GM21381 (cell line): ENCODE measurements at regions not wholly inside any gene's neighbourhood (a gene's known extent, or its start where the extent isn't known, plus 50 kb on each side); places are given as distances from the start of the nearest gene placed in this dataset.

Source experiments
- ATAC-seq: cut with Tn5 transposase; IDR thresholded peaks from one replicate; pipeline ENCODE4 v1.9.1; 2021; ENCODE audit warnings: mild to moderate bottlenecking, moderate library complexity; ENCODE audit not compliant: unreplicated experiment

DNA sequence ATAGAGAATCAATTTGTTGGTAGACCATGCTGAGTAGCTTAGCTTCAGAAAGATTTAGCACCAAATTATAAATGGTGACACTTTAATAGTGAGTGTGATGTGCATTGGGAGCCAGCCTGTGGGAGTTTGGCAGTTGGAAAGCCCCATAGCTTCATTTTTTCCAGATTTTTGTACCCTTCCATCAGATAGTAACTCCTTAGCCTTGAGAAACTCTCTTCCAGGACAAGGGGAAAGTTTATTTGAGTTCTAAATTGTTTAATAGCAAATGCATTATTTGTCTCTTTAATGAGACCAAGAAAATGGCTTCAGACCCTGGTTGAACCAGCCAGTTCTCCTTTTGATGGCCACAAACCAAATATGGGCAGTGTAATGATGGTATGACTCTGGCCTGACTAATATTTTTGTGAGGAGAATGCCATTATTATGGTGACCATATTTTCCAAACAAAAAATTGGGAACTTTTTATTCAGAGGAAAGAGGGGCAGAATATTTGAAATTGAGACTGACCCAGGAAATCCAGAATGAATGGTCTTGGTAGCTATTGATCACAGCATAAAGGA is 49.8 kb downstream of the PLCE1 start:
- ATAC-seq = no peak

DNA sequence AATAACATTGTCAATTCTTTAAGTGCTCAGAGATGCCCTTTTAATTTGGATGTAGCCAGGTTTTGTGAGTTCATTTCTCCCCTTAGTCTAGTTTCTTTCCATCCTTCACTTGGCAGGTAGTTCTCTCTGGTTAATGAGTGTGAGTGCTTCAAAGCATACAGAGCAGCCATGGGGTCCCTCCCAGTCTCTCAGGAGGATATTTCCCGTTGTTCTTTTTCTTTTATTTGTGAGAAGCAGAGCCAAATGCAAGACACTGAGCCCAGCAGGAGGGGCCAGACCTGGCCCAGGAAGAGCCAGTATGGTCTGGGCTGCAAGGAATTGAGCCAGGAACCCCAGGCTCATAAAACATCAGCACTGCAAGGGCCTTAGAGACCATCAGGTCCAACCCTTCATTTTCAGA is 52.4 kb downstream of the PLCE1 start:
- no peak for ATAC-seq

DNA sequence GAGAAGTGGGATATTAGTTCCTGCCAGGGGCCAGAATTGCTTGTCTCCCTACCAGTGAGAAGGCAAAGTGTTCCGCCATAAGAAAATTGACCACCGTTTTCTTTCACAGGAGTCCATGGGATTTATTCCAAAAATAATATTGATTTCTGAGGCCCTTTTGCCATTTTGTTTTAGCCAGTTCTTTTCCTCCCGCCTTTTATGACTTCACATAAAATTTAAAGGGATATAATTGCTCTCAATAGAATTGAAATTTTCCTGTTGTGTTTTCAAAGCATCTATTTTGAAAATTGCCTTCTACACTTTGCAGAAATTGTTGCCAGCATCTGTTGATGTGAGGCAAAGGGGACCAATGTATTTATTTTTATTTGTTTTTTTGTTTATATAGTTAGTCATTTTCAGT is 53.6 kb downstream of the PLCE1 start:
- ATAC-seq = no peak

DNA sequence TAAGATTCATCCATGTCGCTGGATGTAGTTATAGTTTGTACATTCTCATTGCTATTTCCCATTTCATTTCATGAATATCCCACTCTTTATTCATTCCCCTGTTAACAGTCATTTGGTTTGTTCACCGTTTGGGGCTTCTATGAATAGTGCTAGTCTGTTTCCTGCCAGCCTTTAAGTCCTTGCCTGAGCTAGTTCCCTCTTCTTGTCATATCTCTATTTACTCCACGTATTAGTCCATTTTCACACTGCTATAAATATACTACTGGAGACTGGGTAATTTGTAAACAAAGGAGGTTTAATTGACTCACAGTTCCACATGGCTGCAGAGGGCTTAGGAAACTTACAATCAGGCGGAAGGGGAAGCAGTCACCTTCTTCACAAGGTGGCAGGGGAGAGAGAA is 56.2 kb downstream of the PLCE1 start:
- no peak for ATAC-seq

DNA sequence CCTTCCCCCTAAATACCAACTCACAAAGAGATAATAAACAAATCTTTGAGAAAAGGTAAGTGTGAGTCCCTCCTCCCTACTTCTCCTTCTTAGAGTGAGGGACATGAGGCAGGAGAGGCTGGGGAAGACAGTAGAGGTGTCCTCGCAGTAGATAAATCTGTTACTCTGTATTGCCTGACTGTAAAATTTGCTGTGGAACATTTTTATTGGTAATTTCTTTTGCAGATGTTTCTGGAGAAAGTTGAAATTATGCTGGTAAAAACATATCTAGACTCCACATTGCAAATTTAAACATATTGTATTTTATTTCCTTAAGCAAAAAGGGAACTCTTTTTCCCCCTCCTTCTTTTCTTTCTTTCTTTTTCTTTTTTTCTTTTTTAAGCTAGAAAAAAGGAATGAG is 58.5 kb downstream of the PLCE1 start:
- no peak for ATAC-seq

DNA sequence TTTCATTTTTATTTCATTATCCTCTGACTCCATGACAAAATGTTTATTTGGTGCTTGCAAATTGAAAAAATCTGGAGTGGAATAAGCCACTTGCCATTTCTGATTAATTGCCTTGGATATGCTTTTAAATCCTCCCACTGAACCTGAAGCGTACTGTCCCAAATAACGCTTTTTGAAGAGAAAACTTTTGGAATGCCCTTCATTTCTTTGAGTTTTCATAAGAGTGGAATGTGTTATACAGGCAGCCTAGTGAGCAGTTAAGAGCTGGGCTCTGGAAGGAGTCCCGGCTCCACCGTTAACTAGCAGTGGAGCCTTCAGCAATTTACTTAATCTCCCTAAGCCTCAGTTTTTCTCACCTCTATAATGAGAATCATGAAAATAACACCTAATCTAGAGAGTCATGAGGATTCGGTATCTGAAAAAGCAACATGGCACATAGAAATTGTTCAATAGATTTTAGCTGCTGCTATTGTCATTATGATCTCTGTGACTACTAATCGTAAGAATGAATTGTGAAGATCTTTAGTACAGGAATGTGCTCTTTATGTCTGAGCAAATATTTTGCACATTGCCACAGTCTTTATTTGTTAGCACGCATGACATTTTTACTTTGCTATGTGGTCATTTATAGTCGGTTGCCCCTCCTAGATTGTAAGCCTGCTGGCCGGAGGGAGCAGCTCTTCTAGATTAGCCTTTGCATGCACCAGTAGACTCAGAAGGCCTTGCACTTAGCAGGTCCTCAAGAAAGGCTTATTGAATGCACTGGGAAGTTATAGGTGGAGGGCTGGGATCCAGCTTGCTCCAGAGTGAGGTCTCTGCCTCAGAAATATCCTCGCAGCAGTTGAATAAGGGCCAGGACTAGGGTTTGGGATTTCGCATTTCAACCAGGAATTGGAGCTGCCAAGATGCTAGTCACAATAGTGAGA is 59.4 kb downstream of the PLCE1 start:
- ATAC-seq = no peak

DNA sequence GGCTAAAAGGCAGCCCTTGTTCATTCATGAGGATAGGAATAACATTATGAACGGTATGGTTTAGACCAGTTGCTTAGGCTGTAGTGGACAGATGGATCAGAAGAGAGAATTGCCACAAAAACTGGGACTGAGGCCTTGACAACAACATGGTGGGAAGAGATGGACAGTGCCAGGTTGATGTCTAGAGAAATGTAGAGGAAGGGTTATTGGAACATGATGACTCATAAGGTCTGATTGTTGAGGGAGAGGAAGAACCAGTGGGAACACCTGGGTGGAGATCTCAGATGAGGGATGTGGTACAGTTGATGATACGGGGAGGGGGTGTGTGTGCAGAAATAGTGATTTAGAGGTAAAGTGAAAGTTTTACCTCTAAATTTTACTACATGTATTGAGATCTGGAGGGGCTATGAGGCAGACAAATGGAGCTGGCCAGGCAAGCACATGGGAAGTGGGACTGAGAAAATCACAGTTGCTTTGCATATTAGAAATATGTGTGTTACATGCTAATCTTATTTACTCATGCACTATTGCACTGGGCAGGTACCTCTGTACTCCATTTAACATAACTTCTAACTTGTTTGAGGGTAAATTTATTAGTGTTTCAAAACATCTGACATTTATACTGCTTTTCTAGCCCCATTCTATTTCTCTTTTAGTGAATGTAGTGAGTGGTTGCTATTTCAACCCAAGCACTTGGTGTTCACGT is 65.6 kb downstream of the PLCE1 start:
- no peak for ATAC-seq

DNA sequence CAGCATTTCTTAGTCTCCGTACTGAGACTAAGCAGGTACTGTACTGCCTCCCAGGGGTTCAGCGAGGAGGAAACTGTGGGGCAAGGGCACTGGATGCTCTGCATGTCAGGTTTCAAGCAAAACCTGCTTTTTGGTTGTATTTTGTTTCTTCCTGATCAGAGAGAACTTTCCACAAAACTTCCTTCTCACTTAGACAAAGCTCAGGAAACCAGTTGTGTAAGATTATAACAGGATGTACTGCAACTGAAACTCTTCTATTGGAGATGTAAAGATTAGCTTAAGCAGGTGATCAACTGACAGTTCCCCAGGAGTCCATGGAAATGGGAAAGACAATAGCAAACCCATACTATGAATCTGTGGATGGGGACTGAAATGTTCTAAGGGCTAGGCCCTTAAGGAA is 67.3 kb downstream of the PLCE1 start:
- ATAC-seq = no peak

DNA sequence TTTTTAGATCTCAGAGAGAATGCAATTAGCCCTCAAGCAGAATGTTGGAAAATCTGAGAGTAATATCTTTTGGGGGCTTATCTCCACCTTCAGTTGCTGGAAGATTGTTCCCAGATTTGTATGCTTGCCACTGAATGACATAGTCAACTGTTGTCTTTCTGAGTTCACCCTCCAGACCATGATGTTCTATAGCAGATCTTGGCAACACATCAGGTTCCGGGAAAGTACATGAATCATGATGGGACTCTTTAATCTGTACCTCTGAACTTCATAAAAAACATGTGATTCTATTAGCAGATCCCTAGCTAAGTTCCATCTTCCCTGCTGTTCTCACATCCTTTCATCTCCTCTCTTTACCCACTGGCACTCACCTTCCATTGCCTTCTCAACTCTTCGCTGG is 68.9 kb downstream of the PLCE1 start:
- ATAC-seq = no peak

DNA sequence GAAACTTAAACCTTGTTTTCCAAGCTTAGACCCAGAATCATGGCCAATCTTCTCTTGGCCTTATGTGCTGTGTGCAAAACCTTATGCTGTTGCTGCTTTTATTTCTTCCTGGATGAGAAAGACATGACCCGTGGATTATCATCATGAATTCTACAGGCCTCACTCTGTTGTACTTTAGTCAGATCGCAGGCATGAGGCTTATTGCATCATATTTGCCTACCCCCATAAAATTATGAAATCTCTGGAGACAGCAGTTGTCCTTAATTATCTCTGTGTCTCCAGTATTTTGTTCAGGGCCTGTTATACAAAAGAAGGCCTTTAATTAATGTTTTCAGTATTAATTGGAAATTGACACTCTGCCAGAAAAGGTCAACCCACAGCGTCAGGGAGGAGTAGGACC is 71.6 kb downstream of the PLCE1 start:
- no peak for ATAC-seq

DNA sequence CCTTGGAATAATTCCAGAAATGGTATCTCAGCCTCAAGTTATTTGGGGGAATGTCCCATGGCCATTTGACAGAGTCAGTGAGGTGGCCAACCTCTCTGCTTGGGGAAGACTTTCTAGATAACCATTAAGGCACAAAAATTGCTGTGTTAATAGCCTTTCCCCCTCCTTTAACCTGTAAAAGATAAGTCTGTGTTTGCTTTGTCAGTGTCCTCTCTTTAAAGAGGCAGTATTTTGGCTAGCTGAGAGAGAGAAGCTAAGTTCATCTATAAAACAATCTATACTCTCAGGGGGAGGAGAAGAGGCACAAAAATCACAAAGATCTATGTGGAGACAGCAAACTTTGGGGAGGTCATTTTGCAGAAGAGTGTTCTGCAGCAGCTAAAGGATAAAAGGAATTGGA is 72.1 kb downstream of the PLCE1 start:
- no peak for ATAC-seq

DNA sequence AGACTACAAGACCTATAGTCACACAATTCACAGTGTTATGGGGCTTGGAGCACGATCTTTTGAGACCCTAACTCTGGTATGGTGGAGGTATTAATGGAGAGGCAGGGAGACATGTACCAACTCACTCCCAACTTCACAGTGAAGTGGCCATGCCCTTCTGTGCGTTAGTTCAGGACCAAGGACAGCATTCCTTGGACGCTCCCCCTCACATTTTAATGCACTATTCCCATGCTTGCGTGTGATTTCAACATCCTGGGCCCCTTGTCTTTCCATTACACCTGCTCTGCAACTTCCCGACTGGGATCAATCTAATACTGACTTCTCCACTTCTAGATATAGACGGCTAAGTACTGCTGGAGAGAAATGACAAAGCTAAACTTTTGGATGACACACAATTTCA is 72.7 kb downstream of the PLCE1 start:
- no peak for ATAC-seq

DNA sequence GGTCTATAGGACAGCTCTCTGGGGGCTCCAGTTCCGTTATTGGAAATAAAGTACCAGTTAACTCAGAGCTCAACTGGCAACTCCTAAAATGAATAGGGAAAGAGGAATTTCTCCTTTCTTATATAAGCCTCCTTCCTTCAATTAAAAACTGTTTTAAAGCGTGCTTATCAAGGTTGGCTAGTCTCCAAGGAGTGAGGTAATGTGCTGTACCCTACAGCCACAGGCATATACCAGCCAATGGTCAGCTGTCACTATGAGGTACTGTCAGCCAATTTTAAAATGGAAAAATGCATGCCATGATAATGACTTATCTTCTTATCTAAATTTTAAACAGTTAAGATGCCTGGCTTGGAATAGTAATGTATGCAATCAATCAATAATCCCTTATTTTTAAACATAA is 76.2 kb downstream of the PLCE1 start:
- ATAC-seq = no peak

DNA sequence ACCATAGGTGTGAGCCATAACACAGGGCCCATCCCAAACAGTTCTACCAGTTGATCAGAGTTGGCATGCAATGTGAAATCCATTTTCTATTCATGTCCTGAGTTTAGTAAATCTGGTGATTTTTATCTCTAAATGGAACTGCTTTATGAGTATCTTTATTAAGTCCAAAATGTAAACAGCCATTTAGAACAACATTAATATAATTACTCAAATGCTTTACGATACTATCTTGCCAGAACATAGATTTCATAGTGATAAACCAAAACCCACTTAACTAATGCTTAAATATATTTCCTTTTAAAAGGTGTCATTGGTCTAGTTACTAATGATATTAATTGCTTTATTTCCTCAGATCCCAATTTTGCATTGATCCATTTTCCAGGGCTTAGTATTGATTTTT is 80.7 kb downstream of the PLCE1 start:
- no peak for ATAC-seq

DNA sequence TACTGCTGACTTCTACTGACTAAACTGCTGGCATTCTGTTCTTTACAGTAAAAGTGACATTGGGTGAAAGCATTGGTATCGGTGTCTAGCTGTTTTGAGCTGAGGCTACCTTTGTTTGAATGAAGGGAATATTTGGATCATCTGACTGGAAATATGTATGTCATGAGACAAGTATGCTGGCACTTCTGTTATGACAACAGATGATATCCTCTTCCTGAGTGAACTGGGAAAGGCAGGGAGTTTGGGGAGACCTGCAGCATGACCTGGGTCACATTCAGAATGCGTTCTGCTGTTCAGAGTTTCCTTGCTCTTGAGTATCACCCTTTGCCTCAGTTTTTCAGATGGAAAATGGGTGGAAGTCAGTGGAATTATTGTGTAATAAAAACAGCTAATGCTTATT is 81.8 kb downstream of the PLCE1 start:
- ATAC-seq = no peak

DNA sequence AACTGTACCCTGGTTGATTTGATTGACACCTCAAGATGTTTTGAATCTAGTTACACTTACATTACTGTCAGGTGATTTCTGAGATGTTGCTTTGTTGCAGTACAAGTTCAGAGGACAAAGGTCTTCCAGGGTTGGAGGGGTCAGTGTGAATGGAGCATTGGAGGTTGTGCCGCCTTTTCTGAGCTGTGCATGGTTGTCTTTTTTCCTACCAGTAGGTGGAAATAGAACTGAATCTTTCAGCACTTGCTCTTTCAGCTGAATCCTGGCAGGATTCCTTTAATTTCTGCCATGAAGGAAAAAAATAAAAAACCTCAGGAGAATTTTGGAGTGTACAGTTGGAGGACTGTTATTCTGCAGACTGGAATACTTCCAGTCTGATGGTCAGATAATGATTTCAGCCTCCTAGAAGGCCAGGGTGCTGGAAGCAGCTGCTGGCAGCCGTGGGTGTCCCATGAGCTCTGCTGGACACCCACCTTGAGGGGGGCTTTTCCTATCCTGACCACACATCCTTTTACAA is 82.7 kb downstream of the PLCE1 start:
- no peak for ATAC-seq

DNA sequence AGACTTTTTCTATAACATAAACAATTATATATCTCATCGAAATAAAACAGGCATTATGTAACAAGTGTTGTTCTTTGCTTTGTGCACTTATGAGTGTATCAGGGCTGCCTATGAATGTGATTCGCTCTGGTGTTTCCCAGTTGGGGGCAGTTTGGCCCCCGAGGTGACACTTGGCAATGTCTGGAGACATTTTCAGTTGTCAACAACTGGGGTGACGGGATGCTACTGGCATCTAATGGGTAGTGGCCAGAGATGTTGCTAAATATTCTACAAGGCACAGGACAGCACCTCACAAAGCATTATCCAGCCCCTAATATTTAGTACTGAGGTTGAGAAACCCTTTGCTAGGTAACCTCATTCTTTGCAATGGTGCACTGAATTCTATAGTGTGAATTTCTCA is 83.3 kb downstream of the PLCE1 start:
- ATAC-seq = no peak

DNA sequence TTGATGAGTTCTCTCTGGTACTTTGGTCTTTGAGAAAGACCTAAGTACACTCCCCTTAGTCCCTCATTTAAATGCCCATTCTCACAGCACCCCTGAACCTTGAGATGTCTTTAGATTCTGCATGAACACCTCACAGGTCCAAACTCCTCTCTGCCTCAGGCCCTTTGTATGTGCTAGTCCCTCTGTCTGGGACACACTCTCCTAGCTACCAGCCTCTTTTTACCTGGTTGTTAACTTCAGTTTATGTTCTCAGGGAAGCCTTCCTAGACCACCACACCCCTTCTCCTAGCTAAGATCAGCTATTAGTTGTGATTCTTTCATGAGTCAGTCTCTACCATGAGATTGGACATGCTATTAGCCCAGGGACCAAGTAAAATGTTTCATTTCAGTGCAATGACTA is 86.4 kb downstream of the PLCE1 start:
- ATAC-seq = no peak

DNA sequence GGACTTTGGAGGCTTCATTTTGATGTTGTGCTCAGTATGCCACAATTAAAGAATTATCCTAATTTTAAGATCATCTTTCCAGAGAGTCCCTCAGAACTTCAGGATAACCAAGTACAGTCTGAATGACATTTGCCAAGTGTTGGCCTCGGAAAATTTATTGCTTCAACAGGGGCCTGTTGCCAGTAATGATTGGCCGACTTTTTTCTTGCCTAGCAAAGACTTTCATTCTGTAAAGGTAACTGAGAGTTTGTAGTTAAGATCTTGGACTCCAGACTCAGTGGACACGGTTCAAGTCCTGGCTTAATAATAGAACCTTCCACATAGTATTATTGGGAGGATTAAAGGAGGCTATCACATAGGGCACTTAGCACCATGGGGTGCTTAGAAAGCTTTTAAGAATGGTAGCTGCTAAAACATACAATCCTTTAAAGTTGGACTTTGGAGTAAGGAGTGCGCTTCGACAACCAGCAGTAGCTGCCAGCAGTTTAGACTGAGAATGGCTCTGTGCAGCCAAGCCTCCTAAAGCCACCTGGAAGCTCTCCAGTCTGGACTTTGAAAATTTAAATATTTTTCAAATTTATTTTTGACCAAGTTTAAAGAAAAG is 90.0 kb downstream of the PLCE1 start:
- no peak for ATAC-seq

DNA sequence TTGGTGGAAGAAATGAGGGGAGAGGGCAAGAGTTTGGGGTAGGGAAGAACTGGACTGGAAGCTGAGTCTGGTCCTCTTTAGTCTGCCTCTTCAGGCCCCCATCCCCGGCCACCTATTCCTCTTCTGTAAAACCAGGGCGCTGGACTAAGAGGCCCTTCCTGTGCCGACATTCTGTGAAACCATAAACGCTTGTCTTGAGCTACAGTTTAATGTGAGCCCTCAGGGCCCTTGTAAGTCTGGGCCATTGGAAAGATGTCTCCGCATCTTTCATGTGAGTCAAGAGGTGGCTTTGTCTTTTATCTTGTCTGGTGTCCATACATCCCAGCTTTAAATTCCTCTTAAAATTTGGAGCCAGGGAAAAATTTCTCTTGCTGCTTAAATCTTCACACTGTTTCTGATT is 90.6 kb downstream of the PLCE1 start:
- no peak for ATAC-seq

DNA sequence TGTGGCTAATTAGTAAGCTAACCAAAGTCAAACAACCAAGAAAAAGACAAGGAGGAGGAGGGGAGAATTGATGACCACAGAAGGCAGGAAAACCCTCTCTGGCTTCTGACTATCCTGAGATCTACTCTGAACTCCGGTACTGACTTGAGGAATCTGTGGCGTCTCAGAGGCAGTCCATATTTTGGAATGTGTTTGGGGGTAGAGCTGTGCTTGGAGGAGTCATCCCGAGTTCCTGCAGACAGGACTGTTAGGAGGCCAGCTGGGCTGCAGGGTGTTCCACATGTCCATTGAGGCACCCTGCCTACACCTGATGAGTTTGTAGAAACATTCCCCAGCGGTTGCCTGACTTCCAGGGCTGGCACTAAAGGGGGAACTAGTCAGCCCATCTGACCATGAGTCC is 91.6 kb downstream of the PLCE1 start:
- ATAC-seq = no peak
